ENCODE measurements at regions not wholly inside any gene's neighbourhood (a gene's known extent, or its start where the extent isn't known, plus 50 kb on each side); places are given as distances from the start of the nearest gene placed in this dataset.

DNA sequence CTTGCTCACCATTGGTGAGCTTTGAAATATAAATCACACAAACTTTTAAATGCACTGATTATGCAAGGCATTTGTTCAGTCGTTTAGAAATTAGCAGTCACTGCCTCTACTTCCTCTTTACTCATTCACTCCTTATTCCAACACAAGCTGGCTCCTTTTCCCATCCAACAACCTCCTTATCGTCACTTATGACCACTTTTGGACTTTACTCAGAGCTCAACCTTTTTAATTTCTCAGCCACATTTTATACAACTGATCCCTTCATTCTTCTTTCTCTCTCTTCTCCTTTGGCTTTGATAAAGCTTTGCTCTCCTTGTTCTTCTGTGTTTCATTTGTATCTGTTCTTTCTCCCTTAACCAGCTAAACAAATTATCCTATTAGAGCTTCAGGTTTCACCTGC is 126.4 kb upstream of the PLEKHA5 start:
- CTCF ChIA-PET: no interaction called here

DNA sequence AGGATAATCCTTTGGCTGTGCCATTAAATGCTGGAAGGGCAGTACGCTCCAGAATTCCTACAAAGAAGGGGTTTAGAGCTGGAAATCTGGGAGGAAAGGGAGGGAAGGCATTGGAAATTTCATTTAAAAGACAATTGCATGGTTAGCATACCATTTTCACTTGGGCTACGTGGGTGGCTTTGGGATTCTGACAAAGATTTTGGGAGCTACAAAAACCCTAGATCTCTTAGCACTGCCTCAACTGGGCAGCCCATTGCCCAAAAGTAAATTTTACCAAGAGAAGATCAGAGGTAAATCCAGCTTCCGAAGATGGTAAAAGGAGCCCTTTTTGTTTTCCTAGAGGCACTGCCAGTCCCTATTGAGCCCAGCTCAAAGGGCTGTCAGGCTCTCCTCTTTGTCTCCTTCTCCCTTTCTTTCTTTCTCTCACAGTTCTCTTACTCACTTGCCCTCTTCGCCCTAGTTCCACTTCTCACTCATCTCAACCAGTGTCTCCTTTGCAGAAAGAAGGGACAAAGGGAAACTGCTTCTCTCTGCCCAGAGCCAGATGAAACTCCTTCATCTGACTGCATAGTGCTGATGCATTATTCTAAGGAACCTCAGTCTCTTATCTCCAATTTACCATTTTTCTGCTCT is 125.4 kb upstream of the PLEKHA5 start:
- ChIA-PET POLR2A (no interaction called here), CTCF (no interaction called here)
- no peaks in the 10 kb centered on the region for H3K9me3 Mint-ChIP-seq
- no peaks in the 10 kb centered on the region for H3K36me3 Mint-ChIP-seq (ENCODE audit: low read depth)
- H3K27ac Mint-ChIP-seq: no peak overlapping the region
- no peaks in the 10 kb centered on the region for H3K27me3 Mint-ChIP-seq
- H3K4me3 Mint-ChIP-seq: no peak overlapping the region
- no peak for DNase-seq
- H3K4me1 Mint-ChIP-seq: no peaks in the 10 kb centered on the region

More for the DNA sequence above, 126.4 kb upstream of the PLEKHA5 start:
- Mint-ChIP-seq H3K27ac (no peak overlapping the region), H3K27me3 (no peaks in the 10 kb centered on the region), H3K36me3 (ENCODE audit: low read depth) (no peaks in the 10 kb centered on the region), H3K9me3 (no peaks in the 10 kb centered on the region), H3K4me1 (no peaks in the 10 kb centered on the region), H3K4me3 (no peak overlapping the region)
- DNase-seq: no peak
- POLR2A ChIA-PET: no interaction called here

DNA sequence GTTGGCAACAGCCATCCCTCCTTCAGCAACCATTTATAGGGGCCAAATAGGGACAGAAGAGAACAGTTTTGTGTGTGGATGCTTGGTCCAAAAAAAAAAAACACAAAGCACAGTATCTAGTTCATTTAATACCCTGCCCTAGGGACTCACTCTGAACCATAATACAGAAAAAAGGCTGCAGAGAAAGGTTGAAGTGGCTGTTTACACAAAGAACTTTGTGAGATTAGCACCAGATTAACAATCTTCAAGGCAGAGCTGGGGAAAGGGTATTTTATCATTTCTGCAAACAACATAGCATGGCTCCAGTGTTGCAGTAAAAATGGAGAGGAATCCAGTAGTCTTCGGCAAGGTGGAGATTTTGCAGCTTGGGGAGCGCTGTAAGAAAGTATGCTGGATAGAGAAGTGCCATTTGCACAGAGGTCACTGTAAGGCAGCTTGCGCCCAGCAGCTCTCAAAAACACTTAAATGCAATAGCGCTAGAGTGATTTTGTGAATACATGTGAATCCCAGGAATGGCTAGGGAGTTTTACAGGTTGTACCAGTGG is 124.2 kb upstream of the PLEKHA5 start:
- Mint-ChIP-seq H3K4me3 (no peak overlapping the region), H3K27ac (no peak overlapping the region), H3K9me3 (no peaks in the 10 kb centered on the region), H3K36me3 (ENCODE audit: low read depth) (no peaks in the 10 kb centered on the region), H3K4me1 (no peaks in the 10 kb centered on the region), H3K27me3 (no peaks in the 10 kb centered on the region)
- POLR2A ChIA-PET: no interaction called here
- CTCF ChIA-PET: no interaction called here
- DNase-seq: no peak

DNA sequence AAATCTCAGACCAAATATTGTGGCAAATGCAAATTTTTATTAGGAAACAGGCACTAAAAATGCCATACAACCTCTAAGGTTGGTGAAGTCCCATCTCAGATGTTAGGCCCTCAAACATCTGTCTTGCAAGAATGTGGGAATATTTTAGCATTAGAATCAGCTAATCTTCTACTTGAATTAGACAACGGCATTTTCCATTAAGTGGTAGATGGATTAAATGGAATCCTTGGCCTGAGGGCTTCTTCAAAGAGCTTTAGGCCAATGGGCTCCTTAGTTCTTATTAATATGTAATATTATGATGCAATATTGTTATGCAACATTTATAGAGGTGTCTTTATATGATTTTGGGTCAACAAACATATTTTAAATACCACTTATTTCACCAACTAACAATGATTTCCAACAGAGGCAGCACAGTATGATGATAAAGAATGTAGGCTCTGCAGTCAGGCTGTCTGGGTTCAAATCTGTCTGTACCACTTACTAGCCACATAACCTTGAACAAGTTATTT is 122.9 kb upstream of the PLEKHA5 start:
- H3K4me3 Mint-ChIP-seq: no peak overlapping the region
- H3K36me3 Mint-ChIP-seq (ENCODE audit: low read depth): no peaks in the 10 kb centered on the region
- POLR2A ChIA-PET: no interaction called here
- no peaks in the 10 kb centered on the region for H3K4me1 Mint-ChIP-seq
- no peaks in the 10 kb centered on the region for H3K9me3 Mint-ChIP-seq
- H3K27ac Mint-ChIP-seq: no peak overlapping the region
- CTCF ChIA-PET: no interaction called here
- no peak for DNase-seq
- no peaks in the 10 kb centered on the region for H3K27me3 Mint-ChIP-seq

DNA sequence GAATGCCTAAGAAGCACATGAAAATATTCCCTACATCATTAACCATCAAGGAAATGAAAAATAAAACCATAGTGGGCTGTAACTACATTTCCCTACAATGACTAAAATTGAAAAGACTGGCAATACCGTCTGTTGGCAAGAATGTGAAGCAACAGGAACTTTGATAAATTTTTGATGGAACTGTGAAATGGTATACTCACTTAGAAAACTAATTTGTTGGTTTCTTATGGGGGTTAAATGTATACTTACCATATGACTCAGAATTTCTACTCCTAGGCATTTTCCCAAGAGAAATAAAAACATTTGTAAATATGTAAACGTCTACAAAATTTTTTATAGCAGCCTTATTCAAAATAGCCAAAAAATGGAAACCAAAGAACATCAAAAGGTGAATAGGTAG is 121.4 kb upstream of the PLEKHA5 start:
- no peak overlapping the region for H3K4me3 Mint-ChIP-seq
- no peaks in the 10 kb centered on the region for H3K9me3 Mint-ChIP-seq
- H3K27me3 Mint-ChIP-seq: no peaks in the 10 kb centered on the region
- no peaks in the 10 kb centered on the region for H3K36me3 Mint-ChIP-seq (ENCODE audit: low read depth)
- H3K27ac Mint-ChIP-seq: no peak overlapping the region
- POLR2A ChIA-PET: no interaction called here
- no peaks in the 10 kb centered on the region for H3K4me1 Mint-ChIP-seq
- no peak for DNase-seq
- CTCF ChIA-PET: no interaction called here

DNA sequence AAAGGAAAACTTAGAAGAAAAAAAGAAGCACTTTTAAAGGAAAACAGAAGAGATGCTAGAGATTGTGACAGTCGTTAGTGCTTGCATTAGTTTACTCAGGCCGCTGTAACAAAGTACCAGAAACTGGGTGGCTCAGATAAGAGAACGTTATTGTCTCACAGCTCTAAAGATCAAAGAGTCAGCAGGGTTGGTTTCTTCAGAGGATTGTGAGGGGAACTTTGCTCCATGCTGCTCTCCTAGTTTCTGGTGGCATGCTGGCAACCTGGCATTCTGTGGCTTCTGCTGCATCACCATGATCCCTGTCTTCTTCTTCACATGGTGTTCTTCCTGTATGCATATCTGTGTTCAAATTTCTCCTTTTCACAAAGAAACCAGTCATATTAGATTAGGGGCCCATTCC is 119.4 kb upstream of the PLEKHA5 start:
- Mint-ChIP-seq H3K36me3 (ENCODE audit: low read depth) (no peaks in the 10 kb centered on the region), H3K27ac (no peak overlapping the region), H3K9me3 (no peaks in the 10 kb centered on the region), H3K27me3 (no peaks in the 10 kb centered on the region), H3K4me3 (no peak overlapping the region), H3K4me1 (no peaks in the 10 kb centered on the region)
- no peak for DNase-seq
- ChIA-PET POLR2A (no interaction called here), CTCF (no interaction called here)

DNA sequence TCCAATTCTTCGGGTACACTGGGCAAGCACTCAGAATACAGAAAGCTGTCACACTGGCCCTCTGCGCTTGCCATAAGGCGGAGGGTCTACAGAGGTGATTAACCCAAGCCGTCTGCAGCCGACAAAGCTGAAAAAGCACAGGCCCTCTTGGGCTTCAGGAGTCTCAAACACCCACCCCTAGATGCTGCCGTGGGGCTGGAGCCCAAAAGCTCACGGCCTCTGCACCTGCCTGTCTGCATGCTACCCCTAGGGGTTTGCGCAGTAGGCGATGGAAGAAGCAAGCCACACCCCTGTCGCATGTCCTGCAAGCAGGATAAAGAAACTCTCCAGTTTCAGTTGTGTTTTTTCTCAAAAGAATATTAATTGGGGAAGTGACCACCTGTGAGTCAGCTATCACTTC is 118.8 kb upstream of the PLEKHA5 start:
- no peak overlapping the region for H3K4me3 Mint-ChIP-seq
- ChIA-PET POLR2A (no interaction called here), CTCF (no interaction called here)
- H3K27me3 Mint-ChIP-seq: no peaks in the 10 kb centered on the region
- no peaks in the 10 kb centered on the region for H3K4me1 Mint-ChIP-seq
- no peak for DNase-seq
- no peaks in the 10 kb centered on the region for H3K36me3 Mint-ChIP-seq (ENCODE audit: low read depth)
- H3K27ac Mint-ChIP-seq: no peak overlapping the region
- no peaks in the 10 kb centered on the region for H3K9me3 Mint-ChIP-seq

DNA sequence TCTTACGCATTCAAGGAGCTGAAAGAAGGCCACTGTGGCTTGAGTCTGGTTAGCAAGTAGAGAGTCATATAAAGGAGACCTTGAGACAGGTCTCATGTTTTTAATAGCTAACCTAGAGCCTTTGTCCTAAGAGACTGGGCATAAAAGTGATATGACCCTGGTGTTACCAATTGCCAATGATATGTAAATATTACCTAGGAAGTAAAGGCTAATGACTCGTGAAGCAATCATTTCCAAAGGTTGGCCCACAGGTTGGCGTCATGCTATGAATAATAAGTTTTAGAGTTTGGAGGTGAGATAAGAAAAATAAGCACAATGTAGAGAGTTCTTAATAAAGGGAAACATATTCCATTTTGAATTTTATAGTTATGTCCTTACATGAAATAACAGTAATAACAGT is 116.6 kb upstream of the PLEKHA5 start:
- Mint-ChIP-seq H3K9me3 (no peaks in the 10 kb centered on the region), H3K27ac (no peak overlapping the region), H3K4me3 (no peak overlapping the region), H3K4me1 (no peaks in the 10 kb centered on the region), H3K27me3 (peaks cover 2% of the 10 kb centered on the region), H3K36me3 (ENCODE audit: low read depth) (no peaks in the 10 kb centered on the region)
- no peak for DNase-seq
- POLR2A ChIA-PET: interaction anchor here (0.6 kb wide), 1 partner anchor 51 kb away, joined by 3 read pairs; no protein-coding TSS in a partner anchor
- CTCF ChIA-PET: no interaction called here

DNA sequence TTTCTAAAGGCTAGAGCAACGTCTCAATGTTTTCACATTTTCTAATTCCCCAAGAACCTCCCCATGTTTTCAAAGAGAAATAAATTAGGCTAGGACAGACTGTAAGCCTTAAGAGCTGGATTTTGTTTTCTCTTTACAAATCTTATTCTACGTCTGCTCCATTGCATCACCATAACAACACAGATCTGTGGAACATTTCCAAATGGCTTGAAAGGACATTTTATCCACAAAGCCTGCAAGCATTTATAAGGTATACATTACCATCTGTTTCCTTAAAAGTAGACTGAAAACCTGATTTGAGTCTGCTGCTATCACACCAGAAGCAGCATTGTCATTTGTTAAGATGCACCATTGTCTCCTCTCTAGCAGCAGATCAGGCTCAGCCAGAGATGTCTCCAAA is 115.3 kb upstream of the PLEKHA5 start:
- CTCF ChIA-PET: no interaction called here

DNA sequence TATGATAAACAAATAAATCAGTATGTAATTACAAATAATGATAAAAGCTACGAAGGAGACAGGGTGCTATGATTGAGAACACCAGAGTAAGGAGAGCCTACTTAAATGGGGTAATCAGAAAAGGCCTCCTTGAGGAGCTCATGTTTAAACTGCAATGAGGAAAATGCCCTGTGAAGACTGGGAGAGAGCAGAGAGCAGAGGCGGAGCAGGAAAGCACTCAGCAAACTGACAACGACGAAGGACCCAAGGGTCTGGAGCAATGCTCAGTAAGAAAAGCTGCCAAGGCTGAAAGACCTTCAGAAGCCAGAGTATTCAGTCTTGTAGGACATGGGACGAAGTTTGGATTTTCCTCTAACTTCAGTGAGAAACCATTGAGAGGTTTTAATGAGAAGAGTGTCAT is 114.2 kb upstream of the PLEKHA5 start:
- ChIA-PET POLR2A (interaction anchor here (0.9 kb wide), 1 partner anchor 195 kb away, joined by 3 read pairs; no protein-coding TSS in a partner anchor), CTCF (no interaction called here)
- H3K27me3 Mint-ChIP-seq: peaks cover 2% of the 10 kb centered on the region
- H3K36me3 Mint-ChIP-seq (ENCODE audit: low read depth): no peaks in the 10 kb centered on the region
- no peak for DNase-seq
- no peak overlapping the region for H3K4me3 Mint-ChIP-seq
- H3K9me3 Mint-ChIP-seq: no peaks in the 10 kb centered on the region
- no peaks in the 10 kb centered on the region for H3K4me1 Mint-ChIP-seq
- no peak overlapping the region for H3K27ac Mint-ChIP-seq

More for the DNA sequence above, 115.3 kb upstream of the PLEKHA5 start:
- POLR2A ChIA-PET: no interaction called here
- Mint-ChIP-seq H3K27ac (no peak overlapping the region), H3K27me3 (peaks cover 2% of the 10 kb centered on the region), H3K4me1 (no peaks in the 10 kb centered on the region), H3K9me3 (no peaks in the 10 kb centered on the region), H3K36me3 (ENCODE audit: low read depth) (no peaks in the 10 kb centered on the region), H3K4me3 (no peak overlapping the region)
- DNase-seq: no peak

DNA sequence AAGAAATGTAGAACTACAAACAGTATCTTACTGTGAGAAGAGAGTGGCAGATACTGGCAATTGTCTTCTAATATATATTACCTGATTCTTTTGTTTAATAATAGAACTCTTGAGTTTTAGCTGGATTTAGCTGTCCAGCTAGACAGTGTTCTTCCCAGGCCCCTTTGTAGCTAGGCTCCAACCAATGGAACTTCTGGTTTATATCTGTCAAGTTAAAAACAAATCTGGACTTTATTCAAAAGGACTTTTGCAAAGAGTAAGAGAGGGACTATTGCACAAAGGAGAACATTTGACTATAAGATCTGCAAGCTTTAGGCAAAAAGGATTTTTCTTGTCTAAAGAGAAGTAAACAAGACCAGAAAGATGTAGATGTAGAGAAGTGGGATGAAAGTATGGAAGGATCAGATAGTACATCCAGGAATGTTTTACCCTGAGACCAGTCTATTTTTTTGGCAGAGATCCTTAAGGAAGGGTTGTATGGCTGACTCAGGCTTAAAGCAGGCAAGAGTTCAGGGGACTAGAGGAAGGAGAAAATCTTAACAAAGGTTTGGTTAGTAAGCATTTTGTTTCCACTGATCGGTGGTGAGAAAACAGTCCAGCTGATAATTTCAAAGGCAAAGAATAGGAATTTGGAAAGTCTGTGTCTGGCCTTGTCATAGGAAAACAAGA is 111.1 kb upstream of the PLEKHA5 start:
- POLR2A ChIA-PET: interaction anchor here (0.6 kb wide), 1 partner anchor 1816 kb away, joined by 3 read pairs; no protein-coding TSS in a partner anchor
- no peak overlapping the region for H3K4me3 Mint-ChIP-seq

DNA sequence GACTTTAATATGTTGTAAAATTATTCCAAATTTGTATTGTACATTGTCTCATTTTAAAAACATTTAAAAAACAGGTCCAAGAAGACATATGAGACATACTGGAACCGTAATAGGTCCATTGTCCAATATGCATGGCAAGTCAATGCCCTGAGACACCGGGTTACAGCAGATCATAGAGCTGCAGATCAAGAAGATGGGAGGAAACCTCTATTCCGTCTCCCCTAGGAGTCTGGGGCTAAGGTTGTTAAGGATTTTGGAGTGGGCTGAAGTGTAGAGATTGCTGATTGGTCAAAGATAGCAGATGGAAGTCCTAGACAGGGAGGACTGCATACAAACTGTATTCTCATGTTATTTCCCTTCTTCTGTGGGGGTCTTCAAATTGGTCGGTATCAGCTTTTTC is 108.3 kb upstream of the PLEKHA5 start:
- H3K4me1 Mint-ChIP-seq: no peaks in the 10 kb centered on the region
- peaks cover 2% of the 10 kb centered on the region for H3K27me3 Mint-ChIP-seq
- H3K36me3 Mint-ChIP-seq (ENCODE audit: low read depth): no peaks in the 10 kb centered on the region
- ChIA-PET CTCF (no interaction called here), POLR2A (no interaction called here)
- no peak for DNase-seq
- no peak overlapping the region for H3K27ac Mint-ChIP-seq
- no peaks in the 10 kb centered on the region for H3K9me3 Mint-ChIP-seq
- H3K4me3 Mint-ChIP-seq: no peak overlapping the region

More for the DNA sequence above, 111.1 kb upstream of the PLEKHA5 start:
- H3K27ac Mint-ChIP-seq: no peak overlapping the region
- no peaks in the 10 kb centered on the region for H3K4me1 Mint-ChIP-seq
- CTCF ChIA-PET: no interaction called here
- H3K36me3 Mint-ChIP-seq (ENCODE audit: low read depth): no peaks in the 10 kb centered on the region
- DNase-seq: no peak
- H3K27me3 Mint-ChIP-seq: peaks cover 2% of the 10 kb centered on the region
- H3K9me3 Mint-ChIP-seq: no peaks in the 10 kb centered on the region

DNA sequence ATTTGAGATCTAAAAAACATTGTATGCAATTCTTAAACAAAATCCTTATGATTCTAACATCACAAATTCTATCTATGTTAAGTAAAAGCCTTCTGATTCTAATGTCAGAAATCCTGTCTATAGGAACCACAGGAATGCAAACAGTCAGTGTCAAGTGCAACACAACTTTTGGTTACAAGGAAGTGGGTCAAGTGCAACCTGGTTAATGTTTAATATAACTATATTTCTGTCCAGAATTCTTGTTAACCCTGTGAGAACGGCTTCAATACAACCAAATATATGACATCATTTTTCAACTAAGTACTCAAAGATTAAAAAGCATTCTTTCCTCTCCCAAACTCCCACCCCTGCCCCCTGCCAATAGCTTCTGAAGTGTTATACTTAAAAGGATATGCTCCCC is 107.9 kb upstream of the PLEKHA5 start:
- no peak for DNase-seq
- no peak overlapping the region for H3K4me3 Mint-ChIP-seq
- no peak overlapping the region for H3K27ac Mint-ChIP-seq
- H3K27me3 Mint-ChIP-seq: peaks cover 2% of the 10 kb centered on the region
- H3K9me3 Mint-ChIP-seq: no peaks in the 10 kb centered on the region
- H3K36me3 Mint-ChIP-seq (ENCODE audit: low read depth): no peaks in the 10 kb centered on the region
- H3K4me1 Mint-ChIP-seq: no peaks in the 10 kb centered on the region
- CTCF ChIA-PET: interaction anchor here (0.5 kb wide), 1 partner anchor 438 kb away, joined by 3 read pairs; no protein-coding TSS in a partner anchor
- POLR2A ChIA-PET: no interaction called here

DNA sequence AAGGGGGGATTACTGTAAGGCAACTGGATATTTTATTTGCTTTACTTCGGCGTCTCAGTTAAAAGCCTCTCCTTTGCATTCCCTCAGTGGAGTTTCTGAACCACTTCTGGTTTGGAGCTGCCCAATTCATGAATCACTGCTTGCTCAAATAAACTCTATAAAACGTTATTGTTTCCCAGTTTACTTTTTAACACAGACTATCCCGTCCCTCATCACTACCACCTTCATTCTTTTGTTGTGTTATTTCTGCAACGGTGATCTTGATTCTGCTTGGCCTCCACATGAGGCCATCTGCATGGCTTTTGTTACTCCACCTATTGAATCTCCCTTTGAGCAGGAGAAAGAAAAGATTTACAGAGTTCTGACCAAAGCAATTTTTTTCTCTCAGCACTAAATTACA is 104.0 kb upstream of the PLEKHA5 start:
- Mint-ChIP-seq H3K36me3 (ENCODE audit: low read depth) (no peaks in the 10 kb centered on the region), H3K4me1 (no peaks in the 10 kb centered on the region), H3K27me3 (peaks cover 1% of the 10 kb centered on the region), H3K4me3 (no peak overlapping the region), H3K27ac (no peak overlapping the region), H3K9me3 (no peaks in the 10 kb centered on the region)
- no peak for DNase-seq
- CTCF ChIA-PET: no interaction called here
- POLR2A ChIA-PET: no interaction called here

All from activated CD4-positive, alpha-beta T cell treated with anti-CD3 and anti-CD28 coated beads, Interleukin-2, amount 10 ng/mL, durations not matched to agents 7 days and 5 days (primary cell).